ENCODE measurements at regions not wholly inside any gene's neighbourhood (a gene's known extent, or its start where the extent isn't known, plus 50 kb on each side); places are given as distances from the start of the nearest gene placed in this dataset.
"Not testable (repeated sequence)": the region's sequence is repeated elsewhere in the genome, so short reads cannot be mapped to it uniquely, and the experiment has no call there.

DNA sequence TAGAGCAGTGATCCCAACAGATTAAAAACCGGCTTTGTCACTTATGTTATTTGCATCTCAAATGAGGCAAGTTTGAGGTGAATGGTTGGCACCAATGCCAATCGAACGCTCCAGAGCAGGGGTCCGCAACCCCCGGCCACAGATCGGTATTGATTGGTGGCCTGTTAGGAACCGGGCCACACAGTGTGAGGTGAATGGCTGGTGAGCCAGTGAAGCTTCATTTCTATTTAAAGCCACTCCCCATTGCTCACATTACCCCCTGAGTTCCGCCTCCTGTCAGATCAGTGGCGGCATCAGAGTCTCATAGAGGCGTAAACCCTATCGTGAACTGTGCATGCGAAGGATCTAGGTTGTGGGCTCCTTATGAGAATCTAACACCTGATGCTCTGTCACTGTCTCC lies 132.0 kb downstream of the TMEM182 start:
- Histone ChIP-seq H3K36me3 (replicated peaks in 1 of 2; ENCODE audit: control insufficient read depth in 1 of 2, insufficient read depth in 2 of 2, low read length in 1 of 2) (no peaks in the 10 kb centered on the region), H3F3A (replicated peaks; ENCODE audit: insufficient read depth) (no peaks in the 10 kb centered on the region), H3K4me3 (ENCODE audit: low read depth in 2 of 2, low read length in 1 of 2) (no peak overlapping the region), H3K79me2 (ENCODE audit: insufficient read depth) (no peaks in the 10 kb centered on the region), H3K27me3 (ENCODE audit: insufficient read depth) (0 out of 2 replicates have a peak, but pooled peaks cover 3% of the 10 kb centered on the region), H3K27ac (ENCODE audit: low read depth in 2 of 2, low read length in 1 of 2) (no peak overlapping the region), H3K4me2 (no peak overlapping the region), H3K9ac (no peak overlapping the region), H2AFZ (ENCODE audit: low read depth) (no peak overlapping the region), H4K20me1 (ENCODE audit: insufficient read depth) (no peaks in the 10 kb centered on the region), H3K9me3 (no peaks in the 10 kb centered on the region), H3K9me2 (no peaks in the 10 kb centered on the region), H3K4me1 (ENCODE audit: control insufficient read depth in 1 of 2, insufficient read depth in 2 of 2, low read depth in 1 of 2, low read length in 1 of 2) (no peaks in the 10 kb centered on the region)
- POLR2A ChIA-PET: no interaction called here
- TF ChIP-seq RXRA (IDR thresholded peaks at IDR 0.05; ENCODE audit: borderline replicate concordance, low read depth) (no peak), SMC3 (IDR thresholded peaks at IDR 0.05; ENCODE audit: low read depth, low read length) (no peak), TCF12 (IDR thresholded peaks at IDR 0.05) (no peak), FOXJ3 (CRISPR knock-in tag; IDR thresholded peaks at IDR 0.05) (no peak), YY1 (IDR thresholded peaks at IDR 0.05; ENCODE audit: low read depth) (no peak), EZH2phosphoT487 (IDR thresholded peaks at IDR 0.05; ENCODE audit: borderline replicate concordance, low read depth) (no peak)
- TF ChIP-seq, protein P1, sequence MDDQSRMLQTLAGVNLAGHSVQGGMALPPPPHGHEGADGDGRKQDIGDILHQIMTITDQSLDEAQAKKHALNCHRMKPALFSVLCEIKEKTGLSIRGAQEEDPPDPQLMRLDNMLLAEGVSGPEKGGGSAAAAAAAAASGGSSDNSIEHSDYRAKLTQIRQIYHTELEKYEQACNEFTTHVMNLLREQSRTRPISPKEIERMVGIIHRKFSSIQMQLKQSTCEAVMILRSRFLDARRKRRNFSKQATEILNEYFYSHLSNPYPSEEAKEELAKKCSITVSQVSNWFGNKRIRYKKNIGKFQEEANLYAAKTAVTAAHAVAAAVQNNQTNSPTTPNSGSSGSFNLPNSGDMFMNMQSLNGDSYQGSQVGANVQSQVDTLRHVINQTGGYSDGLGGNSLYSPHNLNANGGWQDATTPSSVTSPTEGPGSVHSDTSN (IDR thresholded peaks at IDR 0.05): no peak
- TF ChIP-seq, protein P2, sequence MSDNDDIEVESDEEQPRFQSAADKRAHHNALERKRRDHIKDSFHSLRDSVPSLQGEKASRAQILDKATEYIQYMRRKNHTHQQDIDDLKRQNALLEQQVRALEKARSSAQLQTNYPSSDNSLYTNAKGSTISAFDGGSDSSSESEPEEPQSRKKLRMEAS (IDR thresholded peaks at IDR 0.05; ENCODE audit: low read depth): no peak
- TF ChIP-seq, protein P3, sequence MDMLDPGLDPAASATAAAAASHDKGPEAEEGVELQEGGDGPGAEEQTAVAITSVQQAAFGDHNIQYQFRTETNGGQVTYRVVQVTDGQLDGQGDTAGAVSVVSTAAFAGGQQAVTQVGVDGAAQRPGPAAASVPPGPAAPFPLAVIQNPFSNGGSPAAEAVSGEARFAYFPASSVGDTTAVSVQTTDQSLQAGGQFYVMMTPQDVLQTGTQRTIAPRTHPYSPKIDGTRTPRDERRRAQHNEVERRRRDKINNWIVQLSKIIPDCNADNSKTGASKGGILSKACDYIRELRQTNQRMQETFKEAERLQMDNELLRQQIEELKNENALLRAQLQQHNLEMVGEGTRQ (IDR thresholded peaks at IDR 0.05; ENCODE audit: borderline replicate concordance, low read depth, low read length): no peak
- TF ChIP-seq, protein P4, sequence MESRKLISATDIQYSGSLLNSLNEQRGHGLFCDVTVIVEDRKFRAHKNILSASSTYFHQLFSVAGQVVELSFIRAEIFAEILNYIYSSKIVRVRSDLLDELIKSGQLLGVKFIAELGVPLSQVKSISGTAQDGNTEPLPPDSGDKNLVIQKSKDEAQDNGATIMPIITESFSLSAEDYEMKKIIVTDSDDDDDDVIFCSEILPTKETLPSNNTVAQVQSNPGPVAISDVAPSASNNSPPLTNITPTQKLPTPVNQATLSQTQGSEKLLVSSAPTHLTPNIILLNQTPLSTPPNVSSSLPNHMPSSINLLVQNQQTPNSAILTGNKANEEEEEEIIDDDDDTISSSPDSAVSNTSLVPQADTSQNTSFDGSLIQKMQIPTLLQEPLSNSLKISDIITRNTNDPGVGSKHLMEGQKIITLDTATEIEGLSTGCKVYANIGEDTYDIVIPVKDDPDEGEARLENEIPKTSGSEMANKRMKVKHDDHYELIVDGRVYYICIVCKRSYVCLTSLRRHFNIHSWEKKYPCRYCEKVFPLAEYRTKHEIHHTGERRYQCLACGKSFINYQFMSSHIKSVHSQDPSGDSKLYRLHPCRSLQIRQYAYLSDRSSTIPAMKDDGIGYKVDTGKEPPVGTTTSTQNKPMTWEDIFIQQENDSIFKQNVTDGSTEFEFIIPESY (IDR thresholded peaks at IDR 0.05; ENCODE audit: borderline replicate concordance, low read depth): no peak
- CTCF ChIA-PET: no interaction called here
- 34% methylated on average over 12 of the region's 12 CpGs for WGBS (ENCODE audit: low lambda C conversion rate)
- DNase-seq: no peak

DNA sequence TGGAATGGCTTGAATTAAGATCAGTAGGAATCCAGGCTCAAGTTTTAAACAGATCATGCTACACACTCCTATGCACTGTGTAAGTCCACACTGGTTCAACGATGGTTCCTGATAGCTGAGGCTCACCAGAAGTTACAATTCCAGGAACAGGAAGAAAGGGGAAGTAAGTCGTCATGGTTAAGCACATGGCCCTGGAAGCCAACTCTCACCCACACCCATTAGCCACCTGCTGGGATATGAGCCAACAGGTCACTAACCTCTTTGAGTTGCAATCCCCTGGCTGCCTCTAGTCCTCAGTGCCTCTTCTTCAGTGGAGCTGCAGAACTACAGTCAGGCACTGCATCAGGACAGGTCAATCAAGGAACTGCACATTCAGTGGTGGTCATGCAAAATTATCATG lies 133.5 kb downstream of the TMEM182 start:
- 0% methylated on average over 1 of the region's 2 CpGs for WGBS (ENCODE audit: low lambda C conversion rate)
- CTCF ChIA-PET: interaction anchor here (0.9 to 1.5 kb wide), 2 partner anchors 23 to 55 kb away, joined by 3 to 5 read pairs; no protein-coding TSS in a partner anchor

DNA sequence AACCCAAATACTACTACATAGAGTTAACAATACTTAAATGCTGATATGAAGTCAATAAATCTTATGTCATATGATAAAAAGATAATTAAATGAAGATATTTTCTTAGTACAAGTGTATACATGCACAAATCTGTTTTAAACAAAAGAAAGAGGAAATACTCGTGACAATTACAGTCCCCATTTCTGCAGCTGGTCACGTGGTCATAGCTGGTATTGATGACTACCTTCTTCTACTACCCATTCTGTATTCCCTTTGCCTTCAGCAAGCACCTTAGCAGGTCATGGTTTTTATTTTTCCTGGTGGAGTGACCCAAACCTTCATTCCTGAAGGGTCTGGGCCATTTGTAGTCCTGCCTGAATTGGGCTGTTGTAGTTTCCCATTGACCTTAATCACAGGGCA lies 147.4 kb downstream of the TMEM182 start:
- H3K4me2 ChIP-seq; H3K9me2 ChIP-seq; DNase-seq; H3K4me1 ChIP-seq (ENCODE audit: control insufficient read depth in 1 of 2, insufficient read depth in 2 of 2, low read depth in 1 of 2, low read length in 1 of 2); H3K27me3 ChIP-seq (ENCODE audit: insufficient read depth); H3K27ac ChIP-seq (ENCODE audit: low read depth in 2 of 2, low read length in 1 of 2); H3K4me3 ChIP-seq (ENCODE audit: low read depth in 2 of 2, low read length in 1 of 2); H3K36me3 ChIP-seq (replicated peaks in 1 of 2; ENCODE audit: control insufficient read depth in 1 of 2, insufficient read depth in 2 of 2, low read length in 1 of 2); H3K9me3 ChIP-seq; POLR2A ChIA-PET; H3F3A ChIP-seq (replicated peaks; ENCODE audit: insufficient read depth); H2AFZ ChIP-seq (ENCODE audit: low read depth); H3K79me2 ChIP-seq (ENCODE audit: insufficient read depth); H3K9ac ChIP-seq; CTCF ChIA-PET; H4K20me1 ChIP-seq (ENCODE audit: insufficient read depth): not testable (repeated sequence)
- 0% methylated on average over 2 of the region's 2 CpGs for WGBS (ENCODE audit: low lambda C conversion rate)

More for the DNA sequence above, 133.5 kb downstream of the TMEM182 start:
- DNase-seq: no peak
- Histone ChIP-seq H3K36me3 (replicated peaks in 1 of 2; ENCODE audit: control insufficient read depth in 1 of 2, insufficient read depth in 2 of 2, low read length in 1 of 2) (no peaks in the 10 kb centered on the region), H3K4me3 (ENCODE audit: low read depth in 2 of 2, low read length in 1 of 2) (no peak overlapping the region), H3K4me1 (ENCODE audit: control insufficient read depth in 1 of 2, insufficient read depth in 2 of 2, low read depth in 1 of 2, low read length in 1 of 2) (no peaks in the 10 kb centered on the region), H3K9ac (no peak overlapping the region), H3K27ac (ENCODE audit: low read depth in 2 of 2, low read length in 1 of 2) (no peak overlapping the region), H3K4me2 (no peak overlapping the region), H3K79me2 (ENCODE audit: insufficient read depth) (no peaks in the 10 kb centered on the region), H4K20me1 (ENCODE audit: insufficient read depth) (no peaks in the 10 kb centered on the region), H3K9me2 (no peaks in the 10 kb centered on the region), H3K9me3 (no peaks in the 10 kb centered on the region), H2AFZ (ENCODE audit: low read depth) (no peak overlapping the region), H3K27me3 (ENCODE audit: insufficient read depth) (0 out of 2 replicates have a peak, but pooled peaks cover 3% of the 10 kb centered on the region), H3F3A (replicated peaks; ENCODE audit: insufficient read depth) (no peaks in the 10 kb centered on the region)
- TF ChIP-seq TCF12 (IDR thresholded peaks at IDR 0.05) (no peak), CHD2 (IDR thresholded peaks at IDR 0.05; ENCODE audit: low read length, partially characterized antibody) (no peak)
- TF ChIP-seq, protein P2 (IDR thresholded peaks at IDR 0.05; ENCODE audit: low read depth): no peak
- POLR2A ChIA-PET: no interaction called here

All from SK-N-SH (cell line).